Forelimb muscle (tissue), 1 donor: ENCODE measurements at regions not wholly inside any gene's neighbourhood (a gene's known extent, or its start where the extent isn't known, plus 50 kb on each side); places are given as distances from the start of the nearest gene placed in this dataset.

Experiments used
- DNase-seq: peaks from one replicate; pipeline ENCODE4 v3.0.0-alpha.2; 2013; ENCODE audit warnings: low read depth

DNA sequence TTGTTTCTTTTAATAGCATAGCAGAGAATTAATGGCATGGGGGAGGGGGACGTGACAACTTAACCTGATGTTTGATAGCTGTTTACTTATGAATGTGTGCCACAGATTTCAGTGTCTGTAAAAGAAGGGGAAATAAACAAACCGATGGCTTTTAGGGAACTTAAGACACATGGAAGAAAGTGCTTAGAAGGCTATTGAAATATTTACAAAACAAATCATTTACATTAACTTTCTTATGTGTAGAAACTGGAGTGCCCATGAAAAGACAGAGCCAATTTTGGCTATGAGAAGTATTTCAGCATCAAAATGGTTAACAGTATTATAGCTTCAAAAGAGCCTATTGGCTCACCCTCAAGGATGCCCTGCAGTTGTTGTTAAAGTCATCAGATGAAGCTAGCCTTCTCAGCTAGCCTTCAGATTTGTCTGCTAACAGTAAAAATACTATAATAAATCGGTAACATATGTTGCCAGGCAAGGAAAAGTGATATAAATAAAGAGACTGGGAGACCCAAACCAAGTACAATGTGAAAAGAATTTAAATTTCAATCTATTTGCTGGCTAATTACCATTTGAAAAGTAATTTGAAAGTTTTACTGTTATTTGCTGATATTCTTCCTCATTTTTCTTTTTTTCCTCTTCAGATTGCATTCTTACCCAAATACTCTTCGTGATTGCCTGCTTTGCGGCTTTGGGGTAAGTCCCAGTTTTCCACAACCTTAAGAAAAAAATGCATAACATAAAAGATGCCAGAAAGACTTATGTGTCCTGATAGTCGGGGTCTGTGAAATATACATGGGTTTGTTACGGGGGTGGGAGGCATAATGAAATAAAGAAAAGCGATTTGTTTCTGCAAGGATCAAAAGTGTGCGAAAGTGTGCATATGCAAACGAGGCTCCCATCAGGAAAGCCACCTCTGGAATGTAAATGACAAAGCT lies 256.4 kb downstream of the MEIS1 start:
- DNase-seq: no peak

DNA sequence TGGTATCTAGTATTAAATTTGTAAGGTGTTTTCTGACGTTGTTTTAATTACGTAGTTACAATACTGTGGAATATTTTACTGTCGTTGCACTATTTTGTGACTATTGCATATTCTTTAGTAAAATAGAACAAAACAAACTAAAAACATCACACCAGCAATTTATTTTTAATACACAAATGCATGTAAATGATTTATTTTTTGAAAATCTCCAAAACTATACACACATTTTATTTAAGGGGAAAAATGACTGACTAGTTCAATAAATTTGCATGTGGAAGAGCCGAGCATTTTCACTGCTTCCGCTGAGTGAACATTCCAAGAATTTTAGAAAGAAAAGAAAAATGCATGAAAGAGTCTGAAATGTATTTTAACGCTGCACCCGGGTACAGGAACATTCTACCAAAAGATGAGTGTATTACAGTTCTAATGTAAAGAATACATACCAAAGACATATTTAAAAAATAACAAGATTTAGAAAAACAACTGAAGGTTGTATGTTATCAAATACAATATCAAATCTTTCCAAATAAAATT lies 257.7 kb downstream of the MEIS1 start:
- DNase-seq: no peak

DNA sequence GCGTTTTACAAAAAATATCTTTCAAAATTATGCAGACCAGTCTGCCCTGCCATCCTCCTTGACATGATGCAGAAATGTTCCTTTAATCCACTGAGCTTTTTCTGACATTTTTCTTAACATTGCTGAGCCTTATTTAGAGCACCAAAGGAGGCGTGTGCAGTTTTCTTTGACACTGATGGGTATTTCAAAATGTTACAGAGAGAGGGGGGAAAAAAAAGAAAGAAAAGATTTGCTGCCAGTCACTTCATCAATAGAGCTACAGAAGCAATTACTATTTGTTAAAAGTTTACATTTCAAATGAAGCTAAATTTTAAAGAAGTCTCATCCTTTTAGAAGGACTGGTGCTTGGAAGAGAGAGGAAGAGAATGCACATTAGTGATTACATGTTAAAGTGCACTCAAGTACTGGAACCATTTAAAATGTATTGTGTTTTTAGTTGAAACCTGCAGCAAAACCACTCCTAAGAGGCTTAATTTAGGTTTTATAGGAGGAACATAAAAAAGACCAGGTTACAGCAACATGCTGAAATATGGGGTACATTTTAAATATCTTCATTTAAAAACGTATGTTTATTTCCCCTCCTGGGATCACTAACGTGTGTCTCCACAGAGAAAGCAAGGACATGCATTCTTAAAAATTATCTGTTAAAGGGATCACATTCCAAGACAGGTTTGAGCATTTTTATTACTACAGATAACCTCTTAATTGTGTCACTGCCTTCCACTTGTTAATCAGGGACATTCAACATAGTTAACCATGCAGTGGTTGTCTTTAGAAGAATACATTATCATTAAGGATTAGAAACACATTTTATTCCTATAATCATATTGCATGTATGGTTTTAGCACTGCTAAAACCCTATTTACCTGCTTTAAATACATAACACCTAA lies 258.4 kb downstream of the MEIS1 start:
- DNase-seq: no peak

DNA sequence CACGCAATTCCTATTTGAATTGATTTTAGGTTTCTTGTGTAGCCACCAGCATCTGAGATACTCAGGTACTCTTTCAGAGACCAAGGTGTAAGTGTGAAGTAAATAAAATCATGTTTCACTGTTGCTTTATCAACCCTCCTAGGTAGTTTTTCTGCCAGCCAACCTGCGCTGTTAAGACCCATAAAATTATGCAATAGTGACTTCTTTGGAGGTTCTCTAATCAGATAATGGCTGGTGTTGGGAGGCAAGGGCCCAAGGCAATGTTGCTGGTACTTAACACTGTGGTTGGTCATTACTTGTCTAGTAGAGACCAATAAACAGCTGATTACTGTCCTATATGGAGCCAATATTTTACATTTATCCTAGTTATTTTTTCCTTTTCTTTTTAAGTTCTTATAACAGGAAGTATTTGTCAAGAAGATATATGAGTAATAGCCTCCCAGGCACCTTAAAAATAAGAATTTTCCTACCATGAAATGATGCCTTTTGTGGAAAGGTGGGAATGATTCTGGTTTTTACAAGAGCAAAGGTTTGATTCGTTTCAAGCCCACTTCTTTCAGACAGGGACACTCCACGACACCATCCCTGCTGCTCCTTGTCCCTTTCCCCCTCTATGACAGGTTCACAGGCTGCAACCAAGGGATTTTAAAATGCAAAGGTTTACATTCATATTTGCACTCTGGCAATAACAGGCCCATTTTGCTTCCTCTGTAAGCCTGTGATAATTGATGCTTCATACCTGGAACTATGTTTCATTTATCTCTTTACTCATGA lies 259.3 kb downstream of the MEIS1 start:
- DNase-seq: no peak

DNA sequence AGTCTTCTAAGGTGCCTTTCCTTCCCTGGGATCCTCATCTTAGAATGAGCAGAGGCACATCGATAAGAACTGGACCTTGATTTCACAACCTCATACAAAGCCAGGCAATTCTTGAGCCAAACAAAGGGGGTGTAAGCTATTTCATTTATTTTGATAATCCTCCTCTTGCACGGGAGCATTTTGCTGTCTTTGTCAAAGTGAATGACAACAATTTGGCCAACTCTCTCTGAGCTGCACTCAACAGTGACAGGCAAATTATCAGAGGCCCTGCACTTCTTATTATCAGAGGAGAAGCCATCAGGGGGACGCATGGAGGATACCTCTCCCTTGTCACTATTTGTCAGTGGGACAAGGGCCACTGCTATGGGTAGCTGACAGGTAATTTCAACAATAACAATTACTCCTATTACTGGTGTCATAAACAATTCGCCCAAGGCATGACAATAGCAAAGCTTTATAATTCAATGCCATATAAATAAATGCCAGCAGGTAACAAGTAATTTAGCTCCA lies 260.4 kb downstream of the MEIS1 start:
- DNase-seq: no peak

DNA sequence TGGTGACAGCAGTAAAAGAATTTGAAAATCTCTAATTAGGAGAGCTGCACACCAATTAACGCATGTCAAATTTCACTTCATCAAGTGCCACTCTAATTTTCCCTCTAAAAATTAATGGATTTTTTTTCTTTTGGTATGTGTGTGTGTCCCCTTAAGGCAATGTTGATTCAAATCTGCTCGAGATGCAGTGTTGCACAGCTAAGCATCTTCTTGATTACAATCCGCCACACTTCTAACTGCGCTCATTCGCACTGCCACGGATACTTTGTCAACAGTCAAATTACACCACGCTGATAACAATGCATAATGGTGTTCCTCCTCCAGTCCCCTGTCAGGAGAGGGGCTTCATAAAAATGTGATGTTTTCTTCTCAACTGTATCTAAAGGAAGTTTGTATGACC lies 261.4 kb downstream of the MEIS1 start:
- no peak for DNase-seq

DNA sequence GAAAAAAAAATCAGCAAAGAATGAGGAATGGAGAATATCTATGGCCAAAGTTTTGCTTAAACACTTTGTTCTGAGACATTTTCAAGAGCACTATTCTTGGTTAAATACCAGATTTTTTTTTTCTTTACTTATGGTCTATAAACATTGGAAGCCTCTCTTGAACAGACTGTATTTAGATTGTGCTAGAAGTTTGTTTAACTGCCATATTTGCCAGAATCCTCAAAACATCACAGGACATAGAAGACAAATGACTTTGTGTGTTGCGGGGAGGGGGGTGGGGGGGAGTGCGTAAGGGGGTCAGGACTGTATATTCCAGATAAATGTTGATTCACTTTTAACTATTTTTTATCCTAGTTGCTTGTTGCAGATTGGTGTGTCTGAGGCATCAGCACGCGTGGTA lies 262.0 kb downstream of the MEIS1 start:
- DNase-seq: no peak

DNA sequence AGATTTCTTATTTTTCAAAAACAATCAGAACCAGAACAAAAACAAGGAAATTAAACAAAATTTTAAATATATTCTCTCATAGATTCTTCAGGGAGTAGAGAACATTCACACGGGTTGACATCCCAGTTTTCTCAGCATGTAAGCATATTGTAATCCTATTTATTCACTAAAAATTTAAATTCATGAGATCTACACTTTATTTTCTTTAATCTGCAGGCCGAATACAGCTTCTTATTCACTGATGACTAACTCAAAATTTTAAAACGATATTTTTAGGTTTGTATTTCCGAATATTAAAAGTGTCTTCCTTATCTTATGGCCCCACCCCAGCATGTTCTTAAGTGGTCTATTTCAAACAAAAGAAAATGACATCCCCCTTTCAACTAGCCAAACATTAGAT lies 262.4 kb downstream of the MEIS1 start:
- DNase-seq: no peak

DNA sequence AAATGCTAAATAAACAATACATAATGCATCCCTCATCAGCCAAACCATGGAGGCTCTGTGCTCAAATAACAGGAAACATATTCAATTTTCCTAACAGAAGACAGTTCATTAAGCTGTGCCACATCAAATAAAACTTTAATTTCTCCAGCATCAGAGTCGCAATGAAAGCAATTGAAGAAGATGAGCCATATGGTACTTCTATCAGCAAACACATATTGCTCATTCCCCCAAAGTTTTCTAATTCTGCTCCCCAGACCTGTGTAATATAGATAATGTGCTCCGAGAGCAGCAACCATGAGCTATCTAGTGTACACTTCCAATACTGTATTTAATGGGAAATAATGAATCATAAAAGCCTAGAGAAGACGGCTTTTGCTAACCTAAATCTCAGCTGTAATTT lies 263.2 kb downstream of the MEIS1 start:
- no peak for DNase-seq

DNA sequence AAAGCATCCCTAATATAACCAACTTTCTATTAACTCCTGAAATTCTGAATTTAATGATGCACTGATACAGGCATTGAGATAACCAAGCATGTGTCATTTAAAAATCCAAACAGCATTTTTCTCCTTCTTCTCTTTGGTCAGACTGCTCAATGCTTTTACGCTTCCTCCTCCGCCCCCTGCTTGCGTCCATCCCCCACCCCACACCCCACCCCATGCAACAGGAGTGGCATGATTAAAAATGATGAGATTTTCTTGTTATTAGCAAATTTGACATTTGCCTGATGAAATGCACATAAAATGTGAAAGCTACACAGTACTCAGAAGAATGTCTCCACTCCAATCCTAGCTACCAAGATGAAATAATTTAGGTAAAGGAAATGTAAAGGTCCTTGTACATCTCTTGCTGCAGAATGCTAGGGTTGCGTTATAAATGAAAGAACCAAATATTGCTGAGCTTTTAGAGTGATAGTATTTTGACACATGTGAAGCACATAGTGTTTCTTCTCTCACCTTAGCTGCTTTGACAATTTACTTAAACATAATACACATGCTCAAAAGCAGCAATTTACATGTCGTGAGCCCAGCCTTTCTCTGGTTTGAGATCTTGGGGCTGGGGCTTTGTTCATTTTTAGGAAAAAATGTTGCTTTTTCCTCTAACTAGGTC lies 263.8 kb downstream of the MEIS1 start:
- no peak for DNase-seq

DNA sequence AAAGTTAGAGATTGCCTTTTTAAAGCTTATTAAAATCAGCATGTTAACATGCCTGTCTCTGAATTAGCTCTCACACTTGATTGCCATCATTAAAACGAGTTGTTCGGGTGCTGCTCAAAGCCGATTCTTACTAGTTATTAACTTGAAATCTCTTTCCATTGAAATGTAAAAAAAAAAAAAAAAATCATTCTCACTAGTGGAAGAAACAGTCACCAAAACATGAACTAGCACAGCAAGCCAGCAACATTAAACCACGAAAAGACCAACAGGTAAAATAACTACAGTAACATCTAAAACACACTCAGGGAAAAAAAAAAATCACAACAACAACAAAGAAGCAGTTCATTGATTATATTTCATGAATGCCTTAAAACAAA lies 264.5 kb downstream of the MEIS1 start:
- DNase-seq: no peak

DNA sequence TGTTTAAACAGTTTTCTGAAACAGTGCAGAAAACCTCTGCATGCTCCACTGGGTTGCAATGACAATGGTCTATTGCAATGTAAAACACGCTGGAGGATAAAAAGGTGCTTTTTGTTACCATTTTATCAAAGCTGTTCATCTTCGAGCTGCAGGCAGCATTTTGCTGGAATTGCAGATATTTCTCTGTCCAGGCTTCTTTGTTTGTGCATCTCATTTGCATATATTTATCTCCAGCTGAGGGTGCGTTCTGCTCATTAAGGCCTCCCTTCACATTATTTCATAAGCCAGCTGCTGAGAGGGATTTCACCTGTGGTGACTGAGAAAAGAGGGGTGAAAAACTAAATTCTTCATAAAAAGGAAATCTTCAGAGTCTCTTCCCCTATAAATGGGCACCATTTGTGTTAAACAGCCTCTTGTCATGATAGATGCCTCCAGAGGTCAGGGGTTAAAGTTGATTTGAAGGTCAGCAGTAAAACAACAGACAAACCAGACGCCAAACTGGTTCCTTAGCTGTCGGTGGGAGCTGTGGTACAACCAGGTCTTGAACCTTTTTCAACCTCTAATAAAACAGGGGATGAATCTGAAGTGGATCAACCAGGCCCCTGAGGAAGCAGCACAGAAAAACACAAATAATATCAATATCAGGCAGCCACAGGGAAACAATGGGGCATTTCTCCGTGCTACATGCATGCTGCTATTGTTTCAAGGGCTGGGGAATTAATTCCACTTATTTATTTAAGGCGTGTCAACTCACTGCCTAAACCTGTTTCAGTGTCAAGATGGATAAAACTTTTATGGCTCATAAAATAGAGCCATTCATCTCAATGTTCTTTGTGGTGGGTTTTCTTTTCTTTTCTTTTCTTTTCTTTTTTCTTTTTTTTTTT lies 265.1 kb downstream of the MEIS1 start:
- no peak for DNase-seq

DNA sequence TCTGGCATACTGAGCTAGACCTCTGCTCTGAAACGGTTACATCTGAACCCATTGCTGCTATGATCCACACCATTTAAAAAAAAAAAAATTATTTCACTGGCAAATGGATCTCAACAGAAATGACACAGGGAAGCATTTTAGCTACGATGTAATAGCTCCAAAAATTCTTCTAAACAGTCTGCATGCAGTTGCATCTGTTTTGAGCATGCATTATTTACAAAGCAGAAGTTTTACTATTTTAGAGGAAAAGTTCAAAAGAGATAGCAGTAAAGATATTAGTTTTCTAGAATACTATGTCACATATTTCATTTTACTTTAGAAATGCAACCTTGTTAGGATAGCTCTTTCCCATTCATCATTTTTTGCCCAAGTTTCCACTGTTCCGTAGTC lies 265.7 kb downstream of the MEIS1 start:
- DNase-seq: no peak

DNA sequence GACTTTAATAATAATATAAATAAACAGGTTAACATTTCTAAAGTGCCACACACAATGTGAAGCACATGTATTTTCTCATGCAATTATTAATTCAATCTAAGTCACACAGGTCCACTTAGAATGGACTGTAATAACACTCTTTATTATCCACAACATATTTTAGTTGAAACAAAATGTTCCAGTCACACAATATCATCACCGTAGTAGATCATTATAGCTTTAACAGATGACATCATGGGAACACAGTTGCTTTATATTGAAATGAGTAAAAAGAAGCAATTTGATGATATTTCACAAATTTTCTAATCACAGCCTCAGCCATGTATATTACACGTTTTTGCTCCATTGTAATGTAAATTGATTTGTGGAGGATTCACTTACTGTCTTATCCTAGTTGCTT lies 266.3 kb downstream of the MEIS1 start:
- no peak for DNase-seq

DNA sequence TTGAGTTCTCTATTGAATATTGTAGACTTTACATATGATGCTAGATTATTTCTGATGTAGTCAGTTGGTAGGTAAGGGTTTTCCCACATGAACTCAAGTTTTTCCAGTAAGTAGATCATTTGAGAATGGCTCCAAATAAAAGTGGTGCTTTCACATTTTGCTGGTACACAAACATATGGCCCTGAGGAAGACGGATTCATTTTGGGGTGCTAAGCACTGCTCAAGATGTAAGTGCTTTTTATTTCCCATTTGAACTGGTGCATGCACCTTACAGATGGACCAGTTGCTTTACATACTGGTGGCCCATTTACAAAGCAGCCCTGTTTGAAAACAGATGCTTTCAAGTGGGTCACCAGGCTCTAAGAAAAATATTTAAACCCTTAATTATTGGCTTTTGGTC lies 266.7 kb downstream of the MEIS1 start:
- no peak for DNase-seq

DNA sequence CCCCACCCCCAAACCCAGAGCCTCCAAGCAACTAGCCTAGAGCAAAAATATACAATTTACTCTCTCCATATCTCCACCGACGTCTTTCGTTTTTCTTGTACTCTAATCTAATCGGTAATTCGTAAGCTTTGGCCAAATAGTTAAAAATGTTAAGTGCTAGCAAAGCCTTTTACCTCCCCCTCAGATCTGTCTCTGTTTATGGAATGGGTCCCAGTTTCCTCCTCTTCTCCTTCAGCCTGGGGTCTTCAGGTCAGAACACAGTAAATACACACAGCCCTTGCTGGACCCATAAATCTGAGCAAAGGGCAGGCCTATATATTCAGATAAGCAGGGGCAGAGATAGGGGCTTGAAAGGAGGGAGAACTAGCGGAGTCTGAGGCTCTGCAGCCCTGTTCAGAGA lies 267.4 kb downstream of the MEIS1 start:
- no peak for DNase-seq

DNA sequence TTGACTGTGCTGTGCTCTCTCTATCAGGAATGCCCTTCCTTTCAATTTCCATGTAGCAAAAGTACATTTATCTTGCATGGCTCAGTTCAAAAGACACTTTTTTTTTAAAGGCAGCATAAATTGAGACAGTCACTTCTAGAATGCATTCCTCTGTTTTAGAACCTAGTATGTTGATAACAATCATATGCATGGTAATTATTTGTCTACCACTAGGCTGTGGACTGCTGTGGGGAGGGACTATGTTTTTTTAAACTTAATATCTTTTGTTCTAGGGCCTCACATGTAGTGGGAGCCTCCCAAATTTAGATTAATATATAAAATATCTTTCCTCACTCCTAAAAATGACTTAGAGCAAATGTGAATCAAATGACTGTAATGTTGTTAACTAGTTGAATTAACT lies 269.9 kb downstream of the MEIS1 start:
- no peak for DNase-seq

DNA sequence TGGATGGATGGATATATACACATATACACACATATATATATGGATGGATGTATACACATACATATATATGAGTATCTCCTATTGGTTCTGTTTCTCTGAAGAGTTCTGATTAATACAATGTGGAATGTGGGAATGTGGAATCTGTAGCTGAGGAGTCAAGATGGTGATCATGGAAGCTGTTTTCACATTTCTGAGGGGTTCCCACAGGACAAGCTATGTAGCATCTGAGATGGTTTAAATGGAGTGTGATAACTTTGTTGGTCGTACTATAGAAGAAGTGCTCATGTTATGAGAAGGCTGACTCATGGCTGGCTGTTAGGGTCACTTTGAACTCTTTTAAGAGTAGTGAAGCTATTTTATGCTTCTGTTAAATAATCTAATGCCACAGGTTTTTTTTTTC lies 279.7 kb downstream of the MEIS1 start:
- no peak for DNase-seq

DNA sequence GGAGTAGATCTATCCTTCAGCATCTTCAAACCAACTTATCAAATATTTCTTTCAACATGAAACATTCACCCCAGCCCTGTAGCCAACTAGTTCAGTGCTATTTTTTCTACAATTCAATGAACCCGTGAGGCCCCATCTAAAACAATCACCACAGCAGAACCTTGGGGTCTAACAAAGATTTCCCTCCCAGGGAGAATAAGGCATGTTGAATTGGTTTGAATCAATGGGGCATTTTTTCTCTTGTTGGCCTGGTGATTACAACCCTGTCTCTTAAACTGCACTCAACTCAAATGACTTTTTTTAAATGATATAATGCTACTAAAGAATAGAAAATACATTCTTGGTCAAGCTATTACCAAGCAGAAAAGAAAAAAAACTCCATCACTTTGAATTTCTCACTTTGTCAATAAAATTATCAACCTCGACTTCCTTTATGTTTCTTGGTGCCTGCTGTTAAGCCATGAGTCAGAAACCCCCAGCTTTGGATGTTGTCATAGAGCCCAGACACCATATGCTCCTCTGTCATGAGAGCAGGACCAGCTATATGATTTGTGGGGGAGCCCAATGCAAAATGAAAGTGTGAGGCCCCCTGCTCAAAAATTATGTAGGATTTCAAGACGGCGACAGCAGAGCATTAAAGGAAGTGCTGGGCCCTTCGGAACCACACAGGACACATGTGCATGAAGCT lies 282.4 kb downstream of the MEIS1 start:
- DNase-seq: no peak
